Ascending aorta (tissue), 2 donors: ENCODE measurements at regions not wholly inside any gene's neighbourhood (a gene's known extent, or its start where the extent isn't known, plus 50 kb on each side); places are given as distances from the start of the nearest gene placed in this dataset.
A peak's percentile ranks its signal among the peaks of the same experiment; 100 is the strongest.

Experiments
- DNase-seq, 2 donors: peaks; one replicate each; pipeline ENCODE4 v3.0.0-alpha.2; 2019; ENCODE audit warnings: low spot score in 2 of 2
- H3K27ac ChIP-seq, 2 donors: fragments of 200-600 bp; sonication (generic); one replicate each; pipeline ENCODE4 v1.5.1; 2016 to 2017; ENCODE audit warnings: mild to moderate bottlenecking in 1 of 2
- H3K27me3 ChIP-seq: fragments of 200-600 bp; sonication (generic); one replicate; pipeline ENCODE4 v1.5.1; 2017
- H3K36me3 ChIP-seq, 2 donors: fragments of 200-600 bp; sonication (generic); one replicate each; pipeline ENCODE4 v1.5.1; 2016
- H3K4me1 ChIP-seq, 2 donors: fragments of 200-600 bp; sonication (generic); one replicate each; pipeline ENCODE4 v1.5.1; 2016 to 2017; ENCODE audit warnings: mild to moderate bottlenecking in 1 of 2
- H3K4me3 ChIP-seq, 2 donors: fragments of 200-600 bp; sonication (generic); one replicate each; pipeline ENCODE4 v1.5.1; 2016 to 2017; ENCODE audit warnings: mild to moderate bottlenecking in 1 of 2
- H3K9me3 ChIP-seq, 2 donors: fragments of 200-600 bp; sonication (generic); one replicate each; pipeline ENCODE4 v1.5.1; 2016
- intact Hi-C: fragments of 100-400 bp; cut with DNase I; formaldehyde crosslinking; loops from one replicate; pipeline ENCODE4 v1.15.1; 2023
- TF ChIP-seq, protein P1 (sequence below), 3 experiments: fragments of 200-600 bp in 2 of 3; fragments of 450-650 bp in 1 of 3; sonication (generic) in 2 of 3; IDR thresholded peaks; one replicate each; pipeline ENCODE4 v1.5.1; 2016 to 2019; ENCODE audit warnings: antibody characterized with exemption in 3 of 3, mild to moderate bottlenecking in 1 of 3, moderate library complexity in 1 of 3

GRCh38 chr4:128582427-128582870, 227.1 kb upstream of the JADE1 start:
- Histone ChIP-seq H3K27ac (no peak overlapping the region), H3K36me3 (no peaks in the 10 kb centered on the region), H3K9me3 (no peaks in the 10 kb centered on the region), H3K4me3 (no peak overlapping the region), H3K4me1 (no peaks in the 10 kb centered on the region), H3K27me3 (no peaks in the 10 kb centered on the region)
- TF ChIP-seq, protein P1, sequence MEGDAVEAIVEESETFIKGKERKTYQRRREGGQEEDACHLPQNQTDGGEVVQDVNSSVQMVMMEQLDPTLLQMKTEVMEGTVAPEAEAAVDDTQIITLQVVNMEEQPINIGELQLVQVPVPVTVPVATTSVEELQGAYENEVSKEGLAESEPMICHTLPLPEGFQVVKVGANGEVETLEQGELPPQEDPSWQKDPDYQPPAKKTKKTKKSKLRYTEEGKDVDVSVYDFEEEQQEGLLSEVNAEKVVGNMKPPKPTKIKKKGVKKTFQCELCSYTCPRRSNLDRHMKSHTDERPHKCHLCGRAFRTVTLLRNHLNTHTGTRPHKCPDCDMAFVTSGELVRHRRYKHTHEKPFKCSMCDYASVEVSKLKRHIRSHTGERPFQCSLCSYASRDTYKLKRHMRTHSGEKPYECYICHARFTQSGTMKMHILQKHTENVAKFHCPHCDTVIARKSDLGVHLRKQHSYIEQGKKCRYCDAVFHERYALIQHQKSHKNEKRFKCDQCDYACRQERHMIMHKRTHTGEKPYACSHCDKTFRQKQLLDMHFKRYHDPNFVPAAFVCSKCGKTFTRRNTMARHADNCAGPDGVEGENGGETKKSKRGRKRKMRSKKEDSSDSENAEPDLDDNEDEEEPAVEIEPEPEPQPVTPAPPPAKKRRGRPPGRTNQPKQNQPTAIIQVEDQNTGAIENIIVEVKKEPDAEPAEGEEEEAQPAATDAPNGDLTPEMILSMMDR (IDR thresholded peaks at IDR 0.05) = no peak
- intact Hi-C loops = no loop called here
- no peak for DNase-seq

DNA sequence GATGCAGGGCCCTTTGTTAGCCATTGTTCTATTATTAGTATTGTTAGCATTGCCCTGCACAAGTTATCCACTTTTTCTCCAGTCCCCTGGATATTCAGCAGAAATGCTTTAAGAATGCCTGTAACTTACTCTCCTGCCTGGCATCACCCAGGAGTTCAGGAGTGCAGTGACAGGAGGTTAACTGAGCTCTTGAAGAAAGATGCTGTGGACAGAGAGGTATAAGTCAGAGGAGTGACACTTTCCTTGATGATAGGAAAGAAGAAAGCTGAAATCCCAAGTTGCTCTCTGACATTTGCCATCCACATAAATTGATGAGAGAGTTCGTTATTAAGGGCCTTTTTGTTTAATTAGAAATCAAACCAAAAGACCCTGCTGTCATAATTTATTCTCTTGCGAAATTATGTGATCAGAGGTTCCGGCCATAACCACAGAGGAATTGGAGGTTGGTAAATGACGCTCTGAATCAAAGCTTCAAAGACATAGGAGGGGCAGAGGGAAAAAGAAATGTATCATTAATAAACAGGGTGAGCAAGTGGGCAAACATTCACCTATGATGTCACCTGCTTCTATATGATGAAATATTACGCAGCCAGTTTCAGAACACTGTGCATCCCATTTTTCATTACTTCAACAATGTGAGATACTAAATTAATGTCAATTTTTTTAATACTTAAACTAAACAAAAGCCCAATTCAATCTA, 230.2 kb upstream of the JADE1 start:
- Histone ChIP-seq H3K27me3 (no peaks in the 10 kb centered on the region), H3K4me1 (no peaks in the 10 kb centered on the region), H3K36me3 (no peaks in the 10 kb centered on the region), H3K27ac (no peak overlapping the region), H3K4me3 (no peak overlapping the region), H3K9me3 (no peaks in the 10 kb centered on the region)
- intact Hi-C loops = no loop called here
- no peak for DNase-seq
- TF ChIP-seq, protein P1 (IDR thresholded peaks at IDR 0.05) = no peak

- TF ChIP-seq, protein P1 (IDR thresholded peaks at IDR 0.05) = peak in 2 of 3 experiments; percentile 39 to 42
- intact Hi-C loops = loop anchor here (5.0 kb wide), 2 partner anchors 57 to 88 kb away; no protein-coding TSS in a partner anchor
- peak in 1 of 2 donors; percentile 78 for DNase-seq
- Histone ChIP-seq H3K4me1 (peaks cover 6 to 17% of the 10 kb centered on the region in 2 donors), H3K36me3 (no peaks in the 10 kb centered on the region), H3K4me3 (no peak overlapping the region), H3K27ac (no peak overlapping the region), H3K9me3 (no peaks in the 10 kb centered on the region), H3K27me3 (no peaks in the 10 kb centered on the region)
Observed at GRCh38 chr4:128574706-128575105, 234.8 kb upstream of the JADE1 start.

GRCh38 chr4:128573781-128574508, 235.6 kb upstream of the JADE1 start:
- TF ChIP-seq, protein P1 (IDR thresholded peaks at IDR 0.05) = no peak
- peaks cover 6 to 17% of the 10 kb centered on the region in 2 donors for H3K4me1 ChIP-seq
- DNase-seq = no peak
- H3K36me3 ChIP-seq = no peaks in the 10 kb centered on the region
- H3K27me3 ChIP-seq = no peaks in the 10 kb centered on the region
- no peak overlapping the region for H3K4me3 ChIP-seq
- H3K27ac ChIP-seq = no peak overlapping the region
- intact Hi-C loops = loop anchor here (2.0 to 5.0 kb wide), 3 partner anchors 57 to 119 kb away; no protein-coding TSS in a partner anchor
- no peaks in the 10 kb centered on the region for H3K9me3 ChIP-seq

GRCh38 chr4:128572778-128573241, 236.7 kb upstream of the JADE1 start:
- peaks cover 6 to 17% of the 10 kb centered on the region in 2 donors for H3K4me1 ChIP-seq
- H3K4me3 ChIP-seq = no peak overlapping the region
- intact Hi-C loops = loop anchor here (2.0 to 5.0 kb wide), 3 partner anchors 56 to 118 kb away; no protein-coding TSS in a partner anchor

More at GRCh38 chr4:128572778-128573241, 236.7 kb upstream of the JADE1 start:
- H3K27me3 ChIP-seq = no peaks in the 10 kb centered on the region
- no peak overlapping the region for H3K27ac ChIP-seq
- TF ChIP-seq, protein P1 (IDR thresholded peaks at IDR 0.05) = no peak
- no peaks in the 10 kb centered on the region for H3K9me3 ChIP-seq
- H3K36me3 ChIP-seq = no peaks in the 10 kb centered on the region
- DNase-seq = no peak
